ENCODE measurements at regions not wholly inside any gene's neighbourhood (a gene's known extent, or its start where the extent isn't known, plus 50 kb on each side); places are given as distances from the start of the nearest gene placed in this dataset.

- H3K27me3 ChIP-seq (ENCODE audit: control insufficient read depth, insufficient read depth, low read length), result no peaks in the 10 kb centered on the region
- H3K27ac ChIP-seq (ENCODE audit: low read length), result no peak overlapping the region
- no peak for DNase-seq
- H3K4me3 ChIP-seq (ENCODE audit: low read length), result no peak overlapping the region
- H3K36me3 ChIP-seq (ENCODE audit: control insufficient read depth, insufficient read depth, low read length), result no peaks in the 10 kb centered on the region
- H3K9me3 ChIP-seq (replicated peaks; ENCODE audit: control insufficient read depth, low read depth, low read length), result peaks cover 7% of the 10 kb centered on the region
- H3K4me1 ChIP-seq (ENCODE audit: control insufficient read depth, insufficient read depth, low read length), result no peaks in the 10 kb centered on the region
These were observed 1120.0 kb upstream of the CDH10 start for GRCh38 chr5:25764733-25765132.

DNA sequence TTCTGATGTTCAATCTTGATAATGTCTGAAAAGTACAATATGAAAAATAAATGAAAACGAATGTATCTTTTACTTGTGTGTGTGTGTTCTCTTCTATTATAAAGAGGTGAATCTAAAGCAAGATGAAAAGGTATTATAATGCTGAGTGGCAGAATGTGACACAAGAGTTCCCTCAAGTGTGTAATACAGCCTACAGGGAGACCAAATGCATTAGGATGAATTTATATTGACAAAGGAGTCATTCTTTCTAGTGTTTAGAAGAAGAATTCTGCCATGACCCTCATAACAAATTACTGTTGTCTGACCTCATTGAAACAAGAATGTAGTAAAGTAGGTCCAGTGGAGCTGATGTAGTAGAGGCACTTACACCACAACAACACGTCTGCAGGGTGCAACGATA, 1119.0 kb upstream of the CDH10 start:
- DNase-seq, result no peak
- no peaks in the 10 kb centered on the region for H3K36me3 ChIP-seq (ENCODE audit: control insufficient read depth, insufficient read depth, low read length)
- no CpG with 5 or more reads among the region's 3 CpGs for WGBS (ENCODE audit: insufficient coverage)
- H3K27me3 ChIP-seq (ENCODE audit: control insufficient read depth, insufficient read depth, low read length), result no peaks in the 10 kb centered on the region
- no peak overlapping the region for H3K4me3 ChIP-seq (ENCODE audit: low read length)
- H3K27ac ChIP-seq (ENCODE audit: low read length), result no peak overlapping the region
- H3K4me1 ChIP-seq (ENCODE audit: control insufficient read depth, insufficient read depth, low read length), result no peaks in the 10 kb centered on the region
- peaks cover 6% of the 10 kb centered on the region for H3K9me3 ChIP-seq (replicated peaks; ENCODE audit: control insufficient read depth, low read depth, low read length)

- peaks cover 32% of the 10 kb centered on the region for H3K9me3 ChIP-seq (replicated peaks; ENCODE audit: control insufficient read depth, low read depth, low read length)
- 33% methylated on average over 1 of the region's 3 CpGs for WGBS (ENCODE audit: insufficient coverage)
- no peak overlapping the region for H3K4me3 ChIP-seq (ENCODE audit: low read length)
- H3K4me1 ChIP-seq (ENCODE audit: control insufficient read depth, insufficient read depth, low read length), result no peaks in the 10 kb centered on the region
- no peaks in the 10 kb centered on the region for H3K36me3 ChIP-seq (ENCODE audit: control insufficient read depth, insufficient read depth, low read length)
- H3K27me3 ChIP-seq (ENCODE audit: control insufficient read depth, insufficient read depth, low read length), result no peaks in the 10 kb centered on the region
- no peak overlapping the region for H3K27ac ChIP-seq (ENCODE audit: low read length)
- DNase-seq, result no peak
These were observed 1110.1 kb upstream of the CDH10 start for GRCh38 chr5:25754895-25755294.

DNA sequence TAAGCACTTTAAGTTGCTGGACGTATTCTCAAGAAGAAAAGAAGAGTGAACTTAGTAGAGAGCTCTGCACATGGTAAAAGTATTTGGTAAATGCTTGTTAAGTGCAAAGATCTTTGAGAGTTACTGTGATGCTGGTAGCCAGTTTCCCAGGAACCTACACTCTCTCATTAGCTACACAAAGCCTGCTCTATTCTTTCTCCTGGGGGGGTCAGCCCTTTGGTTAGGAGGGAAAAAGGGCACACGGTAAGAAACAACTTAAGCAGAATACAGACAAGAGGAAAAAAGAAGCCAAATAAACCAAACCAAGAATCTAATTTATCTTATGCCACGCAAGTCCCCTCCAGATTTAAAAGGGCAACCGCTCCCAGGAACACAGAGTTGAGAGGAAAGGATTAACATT, 1100.1 kb upstream of the CDH10 start:
- Histone ChIP-seq H3K36me3 (ENCODE audit: control insufficient read depth, insufficient read depth, low read length) (no peaks in the 10 kb centered on the region), H3K27me3 (ENCODE audit: control insufficient read depth, insufficient read depth, low read length) (no peaks in the 10 kb centered on the region), H3K4me1 (ENCODE audit: control insufficient read depth, insufficient read depth, low read length) (no peaks in the 10 kb centered on the region), H3K27ac (ENCODE audit: low read length) (no peak overlapping the region), H3K4me3 (ENCODE audit: low read length) (no peak overlapping the region), H3K9me3 (replicated peaks; ENCODE audit: control insufficient read depth, low read depth, low read length) (peaks cover 3% of the 10 kb centered on the region)
- DNase-seq, result no peak
- WGBS (ENCODE audit: insufficient coverage), result no CpG with 5 or more reads among the region's 4 CpGs

- Histone ChIP-seq H3K27me3 (ENCODE audit: control insufficient read depth, insufficient read depth, low read length) (no peaks in the 10 kb centered on the region), H3K27ac (ENCODE audit: low read length) (no peak overlapping the region), H3K9me3 (replicated peaks; ENCODE audit: control insufficient read depth, low read depth, low read length) (no peaks in the 10 kb centered on the region), H3K4me1 (ENCODE audit: control insufficient read depth, insufficient read depth, low read length) (no peaks in the 10 kb centered on the region), H3K36me3 (ENCODE audit: control insufficient read depth, insufficient read depth, low read length) (no peaks in the 10 kb centered on the region), H3K4me3 (ENCODE audit: low read length) (no peak overlapping the region)
- no CpG with 5 or more reads among the region's 1 CpG for WGBS (ENCODE audit: insufficient coverage)
- DNase-seq, result no peak
These were observed 1071.9 kb upstream of the CDH10 start for GRCh38 chr5:25716680-25717079.

DNA sequence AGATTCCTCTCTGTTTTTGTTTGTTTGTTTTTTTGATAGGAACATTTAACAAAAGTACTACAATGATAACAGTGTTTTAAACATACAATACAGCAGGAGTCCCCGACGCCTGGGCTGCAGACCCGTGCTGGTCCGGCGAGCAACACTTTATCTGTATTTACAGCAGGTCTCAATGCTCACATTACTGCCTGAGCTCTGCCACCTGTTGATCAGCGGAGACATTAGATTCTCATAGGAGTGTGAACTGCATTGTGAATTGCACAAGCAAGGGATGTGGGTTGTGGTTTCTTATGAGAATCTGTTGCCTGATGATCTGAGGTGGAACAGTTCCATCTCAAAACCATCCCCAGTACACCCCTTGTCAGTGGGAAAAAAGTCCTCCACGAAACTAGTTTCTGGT, 1068.5 kb upstream of the CDH10 start:
- Histone ChIP-seq H3K9me3 (replicated peaks; ENCODE audit: control insufficient read depth, low read depth, low read length) (no peaks in the 10 kb centered on the region), H3K4me1 (ENCODE audit: control insufficient read depth, insufficient read depth, low read length) (no peaks in the 10 kb centered on the region), H3K36me3 (ENCODE audit: control insufficient read depth, insufficient read depth, low read length) (no peaks in the 10 kb centered on the region), H3K4me3 (ENCODE audit: low read length) (no peak overlapping the region), H3K27me3 (ENCODE audit: control insufficient read depth, insufficient read depth, low read length) (no peaks in the 10 kb centered on the region), H3K27ac (ENCODE audit: low read length) (no peak overlapping the region)
- no peak for DNase-seq
- 33% methylated on average over 3 of the region's 7 CpGs for WGBS (ENCODE audit: insufficient coverage)

DNA sequence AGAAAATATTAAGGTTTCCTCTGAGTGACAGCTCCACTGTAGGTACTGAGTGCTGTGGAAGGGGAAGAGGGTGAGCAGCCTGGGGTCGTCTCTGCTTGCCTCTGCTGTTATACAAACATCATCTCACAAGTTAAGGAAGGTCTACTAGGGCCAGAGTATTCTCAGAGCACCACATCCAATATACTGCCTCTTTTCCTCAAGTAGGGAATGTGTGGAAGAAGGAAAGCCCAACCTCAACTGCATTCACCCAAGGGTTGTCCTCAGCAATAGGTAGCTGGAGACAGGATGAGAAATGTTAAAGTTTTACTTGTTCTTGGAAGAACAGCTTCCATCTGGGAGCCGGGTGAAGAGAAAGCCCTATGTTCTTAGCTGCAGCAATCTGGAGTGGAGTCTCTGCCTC, 1062.3 kb upstream of the CDH10 start:
- WGBS (ENCODE audit: insufficient coverage), result no CpG with 5 or more reads among the region's 2 CpGs
- Histone ChIP-seq H3K27ac (ENCODE audit: low read length) (no peak overlapping the region), H3K27me3 (ENCODE audit: control insufficient read depth, insufficient read depth, low read length) (no peaks in the 10 kb centered on the region), H3K9me3 (replicated peaks; ENCODE audit: control insufficient read depth, low read depth, low read length) (no peaks in the 10 kb centered on the region), H3K4me1 (ENCODE audit: control insufficient read depth, insufficient read depth, low read length) (no peaks in the 10 kb centered on the region), H3K36me3 (ENCODE audit: control insufficient read depth, insufficient read depth, low read length) (no peaks in the 10 kb centered on the region), H3K4me3 (ENCODE audit: low read length) (no peak overlapping the region)
- DNase-seq, result no peak

DNA sequence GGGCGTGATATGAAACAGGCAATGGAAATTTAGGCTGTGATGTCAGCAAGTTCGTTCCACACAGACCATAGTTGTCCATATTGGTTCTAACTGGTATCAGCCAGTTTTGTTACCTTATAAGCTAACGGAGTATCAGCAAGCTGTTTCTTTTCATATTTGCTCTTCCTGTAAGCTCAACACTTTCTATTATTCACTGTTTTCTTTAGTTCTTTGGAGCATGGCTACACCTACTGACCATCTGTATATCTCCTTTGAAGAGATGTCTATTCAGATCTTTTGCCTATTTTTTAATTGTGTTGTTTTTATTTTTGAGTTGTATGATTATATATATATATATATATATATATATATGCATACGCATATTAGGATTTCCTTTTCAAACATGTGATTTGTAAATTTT, 1057.2 kb upstream of the CDH10 start:
- DNase-seq, result no peak
- 100% methylated on average over 1 of the region's 4 CpGs for WGBS (ENCODE audit: insufficient coverage)
- no peaks in the 10 kb centered on the region for H3K4me1 ChIP-seq (ENCODE audit: control insufficient read depth, insufficient read depth, low read length)

DNA sequence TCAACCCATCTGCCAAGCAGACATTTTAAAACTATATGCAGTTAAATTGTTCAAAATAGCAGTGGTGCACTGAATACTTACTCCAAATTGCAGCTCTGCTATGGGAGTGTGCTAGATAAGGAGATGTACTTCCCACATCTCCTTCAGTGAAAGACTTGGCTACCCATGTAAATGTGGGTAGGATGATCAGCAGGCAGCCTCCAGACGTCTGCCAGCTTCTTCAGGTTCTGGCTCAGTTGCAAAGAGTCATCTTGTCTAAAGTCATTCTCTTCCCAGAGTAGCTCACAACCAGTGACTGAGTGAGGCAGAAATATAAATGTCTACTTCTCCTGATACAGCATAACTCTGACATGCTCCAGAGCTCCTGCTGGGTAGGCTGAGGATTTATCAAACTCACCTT, 1050.0 kb upstream of the CDH10 start:
- Histone ChIP-seq H3K9me3 (replicated peaks; ENCODE audit: control insufficient read depth, low read depth, low read length) (no peaks in the 10 kb centered on the region), H3K27ac (ENCODE audit: low read length) (no peak overlapping the region), H3K4me1 (ENCODE audit: control insufficient read depth, insufficient read depth, low read length) (no peaks in the 10 kb centered on the region), H3K36me3 (ENCODE audit: control insufficient read depth, insufficient read depth, low read length) (no peaks in the 10 kb centered on the region), H3K27me3 (ENCODE audit: control insufficient read depth, insufficient read depth, low read length) (no peaks in the 10 kb centered on the region), H3K4me3 (ENCODE audit: low read length) (no peak overlapping the region)
- WGBS (ENCODE audit: insufficient coverage), result no CpG with 5 or more reads among the region's 1 CpG
- DNase-seq, result no peak

More for the DNA sequence above, 1057.2 kb upstream of the CDH10 start:
- H3K27me3 ChIP-seq (ENCODE audit: control insufficient read depth, insufficient read depth, low read length), result no peaks in the 10 kb centered on the region
- H3K4me3 ChIP-seq (ENCODE audit: low read length), result no peak overlapping the region
- no peaks in the 10 kb centered on the region for H3K36me3 ChIP-seq (ENCODE audit: control insufficient read depth, insufficient read depth, low read length)
- H3K9me3 ChIP-seq (replicated peaks; ENCODE audit: control insufficient read depth, low read depth, low read length), result no peaks in the 10 kb centered on the region
- H3K27ac ChIP-seq (ENCODE audit: low read length), result no peak overlapping the region

DNA sequence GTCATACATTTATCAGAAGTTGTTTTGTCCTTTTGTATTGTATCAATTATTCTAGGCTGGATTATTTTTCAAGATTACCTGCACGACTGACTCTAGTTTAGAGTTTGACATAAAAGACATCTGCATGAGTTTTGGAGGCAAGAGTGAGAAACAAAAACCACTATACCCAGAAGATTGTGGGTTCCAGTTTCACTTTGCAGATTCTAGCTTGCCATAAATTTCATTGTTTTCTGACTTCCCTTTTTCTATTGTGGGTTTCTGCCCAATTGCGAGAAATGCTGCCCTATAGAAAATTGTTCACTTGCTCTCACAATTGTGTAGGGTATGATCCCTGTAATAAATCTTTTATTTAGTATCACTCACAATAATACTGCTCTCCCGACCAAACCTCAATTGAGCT, 1043.4 kb upstream of the CDH10 start:
- H3K4me1 ChIP-seq (ENCODE audit: control insufficient read depth, insufficient read depth, low read length), result no peaks in the 10 kb centered on the region
- H3K27ac ChIP-seq (ENCODE audit: low read length), result no peak overlapping the region
- H3K27me3 ChIP-seq (ENCODE audit: control insufficient read depth, insufficient read depth, low read length), result no peaks in the 10 kb centered on the region
- H3K36me3 ChIP-seq (ENCODE audit: control insufficient read depth, insufficient read depth, low read length), result no peaks in the 10 kb centered on the region
- no peak overlapping the region for H3K4me3 ChIP-seq (ENCODE audit: low read length)
- H3K9me3 ChIP-seq (replicated peaks; ENCODE audit: control insufficient read depth, low read depth, low read length), result no peaks in the 10 kb centered on the region
- WGBS (ENCODE audit: insufficient coverage), result no CpG with 5 or more reads among the region's 3 CpGs
- DNase-seq, result no peak

DNA sequence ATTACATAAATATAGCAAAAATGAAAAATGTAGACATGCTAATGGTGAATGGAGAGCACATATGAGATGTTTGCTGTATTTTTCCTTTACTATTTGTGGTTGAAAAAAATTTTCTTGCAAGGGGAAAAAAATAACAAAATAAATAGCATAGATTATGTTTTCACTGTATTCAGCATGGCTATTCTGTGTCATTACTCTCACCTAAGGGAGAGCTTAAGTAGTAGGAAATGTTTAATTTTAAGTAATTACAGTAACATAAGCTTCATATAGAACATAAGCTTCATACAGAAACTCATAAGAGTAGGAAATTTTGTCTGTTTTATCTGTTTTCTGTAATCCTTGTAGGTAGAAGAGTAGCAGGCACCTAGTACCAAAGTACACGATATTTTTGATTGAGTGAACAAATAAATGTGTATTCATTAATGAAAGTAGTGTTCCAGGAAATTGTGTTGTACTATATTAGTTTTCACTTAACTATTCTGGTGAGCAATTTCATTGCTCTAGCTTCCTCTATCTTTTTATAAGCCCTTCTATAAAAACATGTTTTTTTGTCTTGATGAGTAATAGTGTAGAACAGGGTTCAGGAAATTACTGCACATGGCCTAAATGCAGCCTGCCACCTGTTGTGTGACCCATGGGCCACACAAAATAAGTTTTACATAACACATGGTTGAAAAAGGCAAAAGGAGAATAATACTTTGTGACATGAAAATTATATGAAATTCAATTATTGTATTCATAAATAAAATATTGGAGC, 1025.0 kb upstream of the CDH10 start:
- H3K27ac ChIP-seq (ENCODE audit: low read length), result no peak overlapping the region
- no peaks in the 10 kb centered on the region for H3K27me3 ChIP-seq (ENCODE audit: control insufficient read depth, insufficient read depth, low read length)
- no peaks in the 10 kb centered on the region for H3K36me3 ChIP-seq (ENCODE audit: control insufficient read depth, insufficient read depth, low read length)
- no peak for DNase-seq
- H3K9me3 ChIP-seq (replicated peaks; ENCODE audit: control insufficient read depth, low read depth, low read length), result no peaks in the 10 kb centered on the region
- no CpG with 5 or more reads among the region's 1 CpG for whole genome bisulfite sequencing (ENCODE audit: insufficient coverage)
- no peaks in the 10 kb centered on the region for H3K4me1 ChIP-seq (ENCODE audit: control insufficient read depth, insufficient read depth, low read length)
- H3K4me3 ChIP-seq (ENCODE audit: low read length), result no peak overlapping the region

Data from muscle of leg (tissue), 3 donors.